Osteoblast (primary cell): ENCODE measurements at regions not wholly inside any gene's neighbourhood (a gene's known extent, or its start where the extent isn't known, plus 50 kb on each side); places are given as distances from the start of the nearest gene placed in this dataset.

Experiments
- DNase-seq: peaks from one replicate; pipeline ENCODE4 v3.0.0; 2011; ENCODE audit warnings: low spot score, mixed read lengths; ENCODE audit not compliant: insufficient read length; ENCODE audit errors: missing footprints
- H2AFZ ChIP-seq: 2 replicates; pipeline ENCODE4 v1.6.0; 2011; ENCODE audit warnings: mild to moderate bottlenecking, low read length
- H3K27ac ChIP-seq: 2 replicates; pipeline ENCODE4 v1.5.1; 2011; ENCODE audit warnings: mild to moderate bottlenecking, low read depth, low read length, moderate library complexity
- H3K27me3 ChIP-seq: 2 replicates; pipeline ENCODE4 v1.6.0; 2012; ENCODE audit warnings: mild to moderate bottlenecking, control low read depth, inconsistent platforms, low read length, moderate library complexity; ENCODE audit not compliant: insufficient read depth
- H3K36me3 ChIP-seq: 2 replicates; pipeline ENCODE4 v1.5.1; 2011; ENCODE audit warnings: mild to moderate bottlenecking, low read length, control low read depth, moderate library complexity; ENCODE audit not compliant: insufficient read depth
- H3K4me1 ChIP-seq: 2 replicates; pipeline ENCODE4 v1.5.1; 2011; ENCODE audit warnings: mild to moderate bottlenecking, low read length, control low read depth, moderate library complexity; ENCODE audit not compliant: insufficient read depth
- H3K4me2 ChIP-seq: 2 replicates; pipeline ENCODE4 v1.6.0; 2011; ENCODE audit warnings: mild to moderate bottlenecking, low read length; ENCODE audit not compliant: insufficient read depth
- H3K4me3 ChIP-seq: fragments of 200-600 bp; sonication (generic); 3 replicates; pipeline ENCODE4 v1.5.1; 2012; ENCODE audit warnings: mild to moderate bottlenecking, low read length, inconsistent platforms; ENCODE audit not compliant: insufficient read depth
- H3K79me2 ChIP-seq: 2 replicates; pipeline ENCODE4 v1.6.0; 2012; ENCODE audit warnings: mild to moderate bottlenecking, low read length, control low read depth, inconsistent platforms; ENCODE audit not compliant: insufficient read depth
- H3K9me3 ChIP-seq: 2 replicates; pipeline ENCODE4 v1.5.1; 2011; ENCODE audit warnings: low read depth, low read length, control low read depth
- H4K20me1 ChIP-seq: 2 replicates; pipeline ENCODE4 v1.6.0; 2012; ENCODE audit warnings: mild to moderate bottlenecking, low read length, control low read depth; ENCODE audit not compliant: insufficient read depth
- CTCF ChIP-seq: IDR thresholded peaks from 2 replicates; pipeline ENCODE4 v1.5.1; 2011; ENCODE audit warnings: mild to moderate bottlenecking, low read depth, low read length, moderate library complexity; ENCODE audit errors: extremely low read depth

GRCh38 chr3:81237181-81237580 is 524.3 kb downstream of the GBE1 start:
- no peaks in the 10 kb centered on the region for H3K79me2 ChIP-seq
- no peaks in the 10 kb centered on the region for H3K4me1 ChIP-seq
- no peak overlapping the region for H2AFZ ChIP-seq
- no peak overlapping the region for H3K4me2 ChIP-seq
- H3K4me3 ChIP-seq, result no peak overlapping the region
- H3K27ac ChIP-seq, result no peak overlapping the region
- no peaks in the 10 kb centered on the region for H3K36me3 ChIP-seq
- no peaks in the 10 kb centered on the region for H3K27me3 ChIP-seq
- H4K20me1 ChIP-seq, result no peaks in the 10 kb centered on the region
- no peak for TF ChIP-seq CTCF
- DNase-seq, result no peak
- no peaks in the 10 kb centered on the region for H3K9me3 ChIP-seq

- Histone ChIP-seq H3K4me3 (no peak overlapping the region), H3K4me2 (no peak overlapping the region), H4K20me1 (no peaks in the 10 kb centered on the region), H3K9me3 (no peaks in the 10 kb centered on the region), H3K4me1 (peaks cover 12% of the 10 kb centered on the region), H3K27ac (no peak overlapping the region), H3K27me3 (no peaks in the 10 kb centered on the region), H3K36me3 (no peaks in the 10 kb centered on the region), H3K79me2 (no peaks in the 10 kb centered on the region), H2AFZ (no peak overlapping the region)
- TF ChIP-seq CTCF, result peak; percentile 53
- no peak for DNase-seq
These were observed 543.4 kb downstream of the GBE1 start for GRCh38 chr3:81218023-81218422.

GRCh38 chr3:81217101-81217500 is 544.3 kb downstream of the GBE1 start:
- H3K4me2 ChIP-seq, result no peak overlapping the region
- H3K27me3 ChIP-seq, result no peaks in the 10 kb centered on the region
- H4K20me1 ChIP-seq, result no peaks in the 10 kb centered on the region
- no peaks in the 10 kb centered on the region for H3K36me3 ChIP-seq
- H2AFZ ChIP-seq, result no peak overlapping the region
- H3K79me2 ChIP-seq, result no peaks in the 10 kb centered on the region
- TF ChIP-seq CTCF, result no peak
- no peak for DNase-seq
- no peak overlapping the region for H3K4me3 ChIP-seq
- peaks cover 12% of the 10 kb centered on the region for H3K4me1 ChIP-seq
- no peaks in the 10 kb centered on the region for H3K9me3 ChIP-seq
- no peak overlapping the region for H3K27ac ChIP-seq

GRCh38 chr3:81216192-81216591 is 545.3 kb downstream of the GBE1 start:
- Histone ChIP-seq H3K4me3 (no peak overlapping the region), H2AFZ (peak overlapping the region; percentile 60), H3K27ac (peak overlapping the region; percentile 26), H3K4me2 (peak overlapping the region; percentile 15), H3K27me3 (no peaks in the 10 kb centered on the region), H4K20me1 (no peaks in the 10 kb centered on the region), H3K4me1 (peaks cover 12% of the 10 kb centered on the region), H3K9me3 (no peaks in the 10 kb centered on the region), H3K79me2 (no peaks in the 10 kb centered on the region), H3K36me3 (no peaks in the 10 kb centered on the region)
- no peak for TF ChIP-seq CTCF
- no peak for DNase-seq
